ENCODE measurements at regions not wholly inside any gene's neighbourhood (a gene's known extent, or its start where the extent isn't known, plus 50 kb on each side); places are given as distances from the start of the nearest gene placed in this dataset.

DNA sequence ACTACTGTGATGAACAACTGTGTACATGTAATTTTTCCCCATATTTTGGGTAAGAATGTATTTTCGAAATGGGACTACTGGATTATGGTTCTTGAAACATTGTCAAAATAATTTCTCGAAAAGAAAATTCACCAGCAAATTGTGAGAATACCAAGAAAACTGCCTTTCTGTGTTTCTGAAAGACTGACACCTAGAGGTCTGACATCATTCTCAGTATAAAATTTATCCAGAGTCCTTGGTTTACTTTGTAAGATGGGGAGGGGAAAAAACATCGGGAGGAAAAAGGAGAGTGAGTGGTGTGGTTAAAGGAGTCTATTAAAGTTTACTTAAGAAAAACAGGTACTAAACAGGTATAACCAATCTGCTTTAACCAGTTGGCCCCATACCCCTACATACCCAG, 149.2 kb downstream of the CEP120 start:
- H3K4me1 Mint-ChIP-seq (ENCODE audit: low read depth), result no peaks in the 10 kb centered on the region
- H3K27me3 Mint-ChIP-seq, result peaks cover 6% of the 10 kb centered on the region
- H3K36me3 Mint-ChIP-seq (ENCODE audit: insufficient read depth), result no peaks in the 10 kb centered on the region
- no peak overlapping the region for H3K27ac Mint-ChIP-seq
- no peak overlapping the region for H3K4me3 Mint-ChIP-seq (ENCODE audit: low read depth)
- TF ChIP-seq CTCF (IDR thresholded peaks at IDR 0.05; ENCODE audit: unreplicated experiment), result peak; percentile 33
- no peaks in the 10 kb centered on the region for H3K9me3 Mint-ChIP-seq (ENCODE audit: low read depth)
- DNase-seq (ENCODE audit: low spot score, unreplicated experiment), result no peak

- TF ChIP-seq CTCF (IDR thresholded peaks at IDR 0.05; ENCODE audit: unreplicated experiment), result no peak
- Mint-ChIP-seq H3K9me3 (ENCODE audit: low read depth) (no peaks in the 10 kb centered on the region), H3K27ac (no peak overlapping the region), H3K4me1 (ENCODE audit: low read depth) (no peaks in the 10 kb centered on the region), H3K36me3 (ENCODE audit: insufficient read depth) (no peaks in the 10 kb centered on the region), H3K4me3 (ENCODE audit: low read depth) (no peak overlapping the region), H3K27me3 (peaks cover 4% of the 10 kb centered on the region)
- no peak for DNase-seq (ENCODE audit: low spot score, unreplicated experiment)
Measured at GRCh38 chr5:123273095-123273494, 150.1 kb downstream of the CEP120 start.

DNA sequence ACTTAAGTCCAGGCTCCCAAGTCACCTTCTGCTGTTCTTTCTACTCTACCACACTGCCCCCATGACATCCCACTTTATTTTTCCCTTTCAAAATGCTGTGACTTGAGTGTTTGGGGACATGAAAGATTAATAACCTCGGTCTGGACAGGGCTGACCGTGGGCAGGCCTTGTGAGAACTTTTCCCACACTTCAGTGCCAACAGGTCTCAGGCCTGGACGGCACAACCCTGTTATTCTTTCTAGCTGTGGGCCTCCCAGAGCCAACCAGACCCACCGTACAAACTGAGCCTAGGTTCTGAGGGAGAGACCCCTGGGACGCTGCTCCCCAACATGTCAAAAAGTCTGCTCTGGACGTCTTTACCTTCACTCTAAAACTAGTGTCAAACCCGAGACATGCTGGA, 153.4 kb downstream of the CEP120 start:
- TF ChIP-seq CTCF (IDR thresholded peaks at IDR 0.05; ENCODE audit: unreplicated experiment), result no peak
- no peaks in the 10 kb centered on the region for H3K9me3 Mint-ChIP-seq (ENCODE audit: low read depth)
- H3K27me3 Mint-ChIP-seq, result no peaks in the 10 kb centered on the region
- no peaks in the 10 kb centered on the region for H3K36me3 Mint-ChIP-seq (ENCODE audit: insufficient read depth)
- H3K4me3 Mint-ChIP-seq (ENCODE audit: low read depth), result no peak overlapping the region
- H3K4me1 Mint-ChIP-seq (ENCODE audit: low read depth), result no peaks in the 10 kb centered on the region
- no peak for DNase-seq (ENCODE audit: low spot score, unreplicated experiment)
- H3K27ac Mint-ChIP-seq, result no peak overlapping the region

DNA sequence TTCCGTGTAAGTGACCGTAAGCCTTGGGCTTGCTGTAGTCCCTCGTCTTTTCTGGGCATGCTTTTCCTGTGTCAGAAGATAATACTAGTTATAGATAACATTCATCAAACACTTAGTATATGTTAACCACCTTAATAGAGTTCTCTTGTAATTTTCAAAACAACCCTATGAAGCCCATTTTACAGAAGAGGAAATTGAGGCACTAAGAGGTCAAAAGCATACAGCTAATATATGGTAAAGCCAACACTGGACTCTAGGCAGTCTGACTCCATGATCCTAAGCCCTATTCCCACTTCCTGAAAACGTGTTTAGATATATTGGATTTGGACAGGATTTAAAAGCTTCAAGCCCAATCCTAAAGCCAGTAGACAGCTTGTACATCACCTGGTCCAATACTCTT, 153.8 kb downstream of the CEP120 start:
- no peak for TF ChIP-seq CTCF (IDR thresholded peaks at IDR 0.05; ENCODE audit: unreplicated experiment)
- no peaks in the 10 kb centered on the region for H3K27me3 Mint-ChIP-seq
- DNase-seq (ENCODE audit: low spot score, unreplicated experiment), result no peak
- H3K27ac Mint-ChIP-seq, result no peak overlapping the region
- H3K9me3 Mint-ChIP-seq (ENCODE audit: low read depth), result no peaks in the 10 kb centered on the region
- no peak overlapping the region for H3K4me3 Mint-ChIP-seq (ENCODE audit: low read depth)
- H3K4me1 Mint-ChIP-seq (ENCODE audit: low read depth), result no peaks in the 10 kb centered on the region
- H3K36me3 Mint-ChIP-seq (ENCODE audit: insufficient read depth), result no peaks in the 10 kb centered on the region

GRCh38 chr5:123266365-123266764, 156.8 kb downstream of the CEP120 start:
- H3K9me3 Mint-ChIP-seq (ENCODE audit: low read depth), result no peaks in the 10 kb centered on the region

More at GRCh38 chr5:123266365-123266764, 156.8 kb downstream of the CEP120 start:
- no peak for DNase-seq (ENCODE audit: low spot score, unreplicated experiment)
- H3K4me3 Mint-ChIP-seq (ENCODE audit: low read depth), result no peak overlapping the region
- H3K36me3 Mint-ChIP-seq (ENCODE audit: insufficient read depth), result no peaks in the 10 kb centered on the region
- H3K4me1 Mint-ChIP-seq (ENCODE audit: low read depth), result no peaks in the 10 kb centered on the region
- TF ChIP-seq CTCF (IDR thresholded peaks at IDR 0.05; ENCODE audit: unreplicated experiment), result no peak
- H3K27ac Mint-ChIP-seq, result no peak overlapping the region
- H3K27me3 Mint-ChIP-seq, result peaks cover 6% of the 10 kb centered on the region
